CD4-positive, alpha-beta T cell (primary cell): ENCODE measurements at regions not wholly inside any gene's neighbourhood (a gene's known extent, or its start where the extent isn't known, plus 50 kb on each side); places are given as distances from the start of the nearest gene placed in this dataset.
"Not testable (repeated sequence)": the region's sequence is repeated elsewhere in the genome, so short reads cannot be mapped to it uniquely, and the experiment has no call there.

Source experiments
- ATAC-seq: fragments of 200-7000 bp; cut with Tn5 transposase; one replicate; pipeline ENCODE4 v1.10.0; 2022; ENCODE audit warnings: mild to moderate bottlenecking; ENCODE audit not compliant: poor library complexity
- CTCF ChIA-PET: fragments of 350-600 bp; sonication (Branson Sonifier 250); formaldehyde crosslinking; loops from one replicate; lab custom pipeline; 2021; ENCODE audit warnings: antibody characterized with exemption, inconsistent platforms; lab: Charles Lee
- POLR2A ChIA-PET: fragments of 350-600 bp; sonication (Branson Sonifier 250); formaldehyde crosslinking; loops from one replicate; lab custom pipeline; 2021; ENCODE audit warnings: antibody characterized with exemption, inconsistent platforms; lab: Charles Lee
- DNase-seq, 14 experiments: peaks; one replicate each; pipeline ENCODE4 v3.0.0-alpha.2; 2013 to 2020; ENCODE audit warnings: mixed read lengths in 2 of 14
- H3K27ac ChIP-seq, 2 donors: one replicate each; pipeline versions ENCODE4 v1.5.1 to v1.7.0; 2013; ENCODE audit warnings: low read length in 2 of 2, low read depth in 1 of 2, mild to moderate bottlenecking in 1 of 2
- H3K27me3 ChIP-seq, 2 experiments: 1 replicate in 1 of 2; 2 replicates in 1 of 2; pipeline versions ENCODE4 v1.6.1 to v1.7.0; 2013; ENCODE audit warnings: low read length in 2 of 2, control low read depth in 1 of 2, mild to moderate bottlenecking in 1 of 2, moderate library complexity in 1 of 2; ENCODE audit not compliant: insufficient read depth in 2 of 2, control insufficient read depth in 1 of 2
- H3K36me3 ChIP-seq: one replicate; pipeline ENCODE4 v1.6.1; 2013; ENCODE audit warnings: low read length, control low read depth; ENCODE audit not compliant: insufficient read depth
- H3K4me1 ChIP-seq: one replicate; pipeline ENCODE4 v1.6.1; 2013; ENCODE audit warnings: low read length, control low read depth; ENCODE audit not compliant: insufficient read depth
- H3K4me3 ChIP-seq: one replicate; pipeline ENCODE4 v1.5.1; 2013; ENCODE audit warnings: mild to moderate bottlenecking, low read length, moderate library complexity
- H3K9me3 ChIP-seq, 2 experiments: 1 replicate in 1 of 2; 2 replicates in 1 of 2; pipeline versions ENCODE4 v1.6.1 to v1.7.0; 2013; ENCODE audit warnings: low read length in 2 of 2, mild to moderate bottlenecking in 2 of 2, control low read depth in 1 of 2, moderate library complexity in 1 of 2; ENCODE audit not compliant: control insufficient read depth in 1 of 2, insufficient read depth in 1 of 2
- H3K27ac Mint-ChIP-seq: one replicate; pipeline ENCODE4 v1.8.0; 2020; ENCODE audit warnings: mixed read lengths
- H3K27me3 Mint-ChIP-seq: one replicate; pipeline ENCODE4 v1.8.0; 2021; ENCODE audit warnings: mixed read lengths
- H3K36me3 Mint-ChIP-seq: one replicate; pipeline ENCODE4 v1.8.0; 2021; ENCODE audit warnings: low read depth, mixed read lengths
- H3K4me1 Mint-ChIP-seq: one replicate; pipeline ENCODE4 v1.8.0; 2021; ENCODE audit warnings: low read depth, mixed read lengths
- H3K4me3 Mint-ChIP-seq: one replicate; pipeline ENCODE4 v1.8.0; 2020; ENCODE audit warnings: mild to moderate bottlenecking, mixed read lengths
- H3K9me3 Mint-ChIP-seq: one replicate; pipeline ENCODE4 v1.8.0; 2020; ENCODE audit warnings: mixed read lengths
- CTCF ChIP-seq: fragments of 200-600 bp; IDR thresholded peaks from one replicate; pipeline ENCODE4 v1.8.0; 2022; ENCODE audit warnings: antibody characterized with exemption, mild to moderate bottlenecking
- intact Hi-C, 2 experiments: fragments of 100-400 bp; cut with DNase I in 1 of 2; cut with micrococcal nuclease in 1 of 2; formaldehyde crosslinking; loops; one replicate each; pipeline versions ENCODE4 v1.15.1 to v1.9.0; 2023 to 2025; cut with DNase I, micrococcal nuclease

- Histone ChIP-seq H3K9me3 (no peaks in the 10 kb centered on the region), H3K4me3 (no peak overlapping the region), H3K36me3 (no peaks in the 10 kb centered on the region), H3K4me1 (no peaks in the 10 kb centered on the region), H3K27ac (no peak overlapping the region), H3K27me3 (no peaks in the 10 kb centered on the region)
- H3K27ac Mint-ChIP-seq, result no peak overlapping the region
- POLR2A ChIA-PET, result no interaction called here
- no peak overlapping the region for H3K4me3 Mint-ChIP-seq
- TF ChIP-seq CTCF, result no peak
- DNase-seq (no peak), ATAC-seq (no peak)
- no peaks in the 10 kb centered on the region for H3K4me1 Mint-ChIP-seq
- peaks cover 2% of the 10 kb centered on the region for H3K27me3 Mint-ChIP-seq
- intact Hi-C loops, result no loop called here
- CTCF ChIA-PET, result no interaction called here
- no peaks in the 10 kb centered on the region for H3K9me3 Mint-ChIP-seq
- no peaks in the 10 kb centered on the region for H3K36me3 Mint-ChIP-seq
Measured at GRCh38 chr6:99668036-99668705, 61.5 kb downstream of the PRDM13 start.

- intact Hi-C loops, result no loop called here
- H3K27me3 Mint-ChIP-seq, result peaks cover 49% of the 10 kb centered on the region
- CTCF ChIA-PET, result no interaction called here
Measured at GRCh38 chr6:99689916-99690685, 83.5 kb downstream of the PRDM13 start.

GRCh38 chr6:99702287-99702686 is 95.7 kb downstream of the PRDM13 start:
- CTCF ChIA-PET, H3K27ac Mint-ChIP-seq, H3K4me3 ChIP-seq, intact Hi-C loops, POLR2A ChIA-PET, DNase-seq, ATAC-seq, H3K36me3 ChIP-seq, H3K4me1 Mint-ChIP-seq, H3K4me3 Mint-ChIP-seq, H3K9me3 ChIP-seq, H3K36me3 Mint-ChIP-seq, H3K4me1 ChIP-seq, H3K27me3 ChIP-seq, H3K9me3 Mint-ChIP-seq, H3K27ac ChIP-seq: not testable (repeated sequence)
- peaks cover 47% of the 10 kb centered on the region for H3K27me3 Mint-ChIP-seq

More at GRCh38 chr6:99689916-99690685, 83.5 kb downstream of the PRDM13 start:
- Histone ChIP-seq H3K27me3 (peaks cover 5 to 6% of the 10 kb centered on the region in 2 experiments), H3K4me3 (no peak overlapping the region), H3K9me3 (peaks cover 0 to 4% of the 10 kb centered on the region in 2 experiments), H3K4me1 (no peaks in the 10 kb centered on the region), H3K27ac (no peak overlapping the region), H3K36me3 (no peaks in the 10 kb centered on the region)
- ATAC-seq (no peak), DNase-seq (no peak)
- Mint-ChIP-seq H3K4me3 (no peak overlapping the region), H3K36me3 (no peaks in the 10 kb centered on the region), H3K4me1 (no peaks in the 10 kb centered on the region), H3K9me3 (peaks cover 4% of the 10 kb centered on the region), H3K27ac (no peak overlapping the region)
- POLR2A ChIA-PET, result no interaction called here
- TF ChIP-seq CTCF, result no peak
